ENCODE measurements at regions not wholly inside any gene's neighbourhood (a gene's known extent, or its start where the extent isn't known, plus 50 kb on each side); places are given as distances from the start of the nearest gene placed in this dataset.

GRCh38 chr6:127022302-127022701, 96.2 kb upstream of the RSPO3 start (continued):
- TF ChIP-seq, protein P1, sequence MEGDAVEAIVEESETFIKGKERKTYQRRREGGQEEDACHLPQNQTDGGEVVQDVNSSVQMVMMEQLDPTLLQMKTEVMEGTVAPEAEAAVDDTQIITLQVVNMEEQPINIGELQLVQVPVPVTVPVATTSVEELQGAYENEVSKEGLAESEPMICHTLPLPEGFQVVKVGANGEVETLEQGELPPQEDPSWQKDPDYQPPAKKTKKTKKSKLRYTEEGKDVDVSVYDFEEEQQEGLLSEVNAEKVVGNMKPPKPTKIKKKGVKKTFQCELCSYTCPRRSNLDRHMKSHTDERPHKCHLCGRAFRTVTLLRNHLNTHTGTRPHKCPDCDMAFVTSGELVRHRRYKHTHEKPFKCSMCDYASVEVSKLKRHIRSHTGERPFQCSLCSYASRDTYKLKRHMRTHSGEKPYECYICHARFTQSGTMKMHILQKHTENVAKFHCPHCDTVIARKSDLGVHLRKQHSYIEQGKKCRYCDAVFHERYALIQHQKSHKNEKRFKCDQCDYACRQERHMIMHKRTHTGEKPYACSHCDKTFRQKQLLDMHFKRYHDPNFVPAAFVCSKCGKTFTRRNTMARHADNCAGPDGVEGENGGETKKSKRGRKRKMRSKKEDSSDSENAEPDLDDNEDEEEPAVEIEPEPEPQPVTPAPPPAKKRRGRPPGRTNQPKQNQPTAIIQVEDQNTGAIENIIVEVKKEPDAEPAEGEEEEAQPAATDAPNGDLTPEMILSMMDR (IDR thresholded peaks at IDR 0.05 in 2 of 3, conservative IDR thresholded peaks at IDR 0.05 in 1 of 3; ENCODE audit: borderline replicate concordance in 1 of 3, insufficient read depth in 1 of 3, low read depth in 2 of 3, low read length in 2 of 3), result no peak
- no peak for TF ChIP-seq POLR2A (IDR thresholded peaks at IDR 0.05; ENCODE audit: borderline replicate concordance, extremely low read depth, insufficient read depth, insufficient read length)

DNA sequence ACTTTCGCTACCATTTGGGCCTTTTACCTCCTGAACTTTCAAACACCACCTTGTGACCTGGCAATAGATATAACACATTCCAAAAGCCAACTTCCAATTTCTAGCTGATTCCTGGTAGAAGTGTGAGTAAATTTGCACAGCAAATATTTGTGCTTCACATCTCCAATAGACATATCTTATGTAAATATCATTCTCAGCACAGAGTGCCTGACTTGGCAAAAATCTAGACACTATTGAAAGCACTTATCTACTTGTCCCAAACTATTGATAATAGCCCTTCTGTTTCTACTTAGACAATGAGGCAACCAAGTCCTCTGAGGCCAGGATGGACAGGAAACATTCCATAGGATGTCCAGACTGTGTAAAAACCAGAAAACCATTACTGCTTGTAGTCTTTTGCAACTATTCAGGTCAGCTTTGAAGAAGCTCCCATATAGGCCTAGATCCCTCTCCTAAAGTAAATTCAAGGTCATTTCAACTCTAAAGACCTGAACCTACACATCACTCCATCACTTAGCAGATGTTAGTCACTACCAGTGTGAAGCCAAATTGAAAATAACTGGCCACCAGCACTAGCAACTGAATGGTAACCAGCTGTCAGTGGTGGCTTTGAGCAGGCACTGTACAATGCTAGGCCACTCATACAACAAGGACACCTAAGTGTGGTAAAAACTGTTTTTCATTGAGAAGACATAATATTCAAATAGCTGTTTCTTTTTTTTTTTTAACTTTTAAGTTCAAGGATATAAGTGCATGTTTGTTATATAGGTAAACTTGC, 95.3 kb upstream of the RSPO3 start:
- BruUV-seq (replicated peaks), result no TSS peak
- RAD21 ChIA-PET (ENCODE audit: low non-redundant PET in 1 of 2, low total read pairs in 2 of 2, uncharacterized antibody in 2 of 2, unreplicated experiment in 2 of 2), result no interaction called here
- Histone ChIP-seq H3K4me3 (replicated peaks in 1 of 2; ENCODE audit: low read depth in 1 of 2, low read length in 2 of 2) (no peak overlapping the region), H3K27me3 (ENCODE audit: insufficient read depth, low read length) (no peaks in the 10 kb centered on the region; the same call in 1 of the 2 replicates), H4K20me1 (ENCODE audit: insufficient read depth) (no peaks in the 10 kb centered on the region), H3K4me1 (ENCODE audit: control insufficient read depth in 1 of 2, insufficient read depth in 2 of 2, low read length in 2 of 2) (peaks cover 13 to 17% of the 10 kb centered on the region in 2 experiments), H3K9me3 (ENCODE audit: control insufficient read depth in 1 of 2, insufficient read depth in 1 of 2, low read depth in 1 of 2, low read length in 2 of 2) (no peaks in the 10 kb centered on the region), H3K27ac (ENCODE audit: low read depth, low read length) (no peak overlapping the region), H3K9me2 (ENCODE audit: insufficient read depth) (no peaks in the 10 kb centered on the region), H2AFZ (ENCODE audit: low read depth, low read length, poor library complexity, severe bottlenecking) (no peak overlapping the region), H3K9ac (ENCODE audit: low read length) (no peak overlapping the region), H3K79me2 (ENCODE audit: insufficient read depth, low read length) (no peaks in the 10 kb centered on the region), H3K36me3 (ENCODE audit: control insufficient read depth in 1 of 2, insufficient read depth in 2 of 2, low read length in 2 of 2) (no peaks in the 10 kb centered on the region), H3K4me2 (ENCODE audit: low read length) (no peak overlapping the region)
- intact Hi-C loops (cut with micrococcal nuclease), result no loop called here
- POLR2A ChIA-PET, result no interaction called here
- DNase-seq (ENCODE audit: low read depth, low spot score) (no peak), ATAC-seq (no peak)
- no peak for TF ChIP-seq ZFX (IDR thresholded peaks at IDR 0.05)
- TF ChIP-seq POLR2AphosphoS5 (IDR thresholded peaks at IDR 0.05; ENCODE audit: low read depth, low read length), result no peak
- no peak for TF ChIP-seq ZNF274 (IDR thresholded peaks at IDR 0.05; ENCODE audit: low read depth, low read length)
- no peak for TF ChIP-seq RAD21 (IDR thresholded peaks at IDR 0.05; ENCODE audit: low read depth)
- no peak for TF ChIP-seq ELF1 (IDR thresholded peaks at IDR 0.05; ENCODE audit: borderline replicate concordance, low read depth)
- CTCF ChIA-PET, result no interaction called here
